ENCODE measurements at regions not wholly inside any gene's neighbourhood (a gene's known extent, or its start where the extent isn't known, plus 50 kb on each side); places are given as distances from the start of the nearest gene placed in this dataset.

- peak; percentile 22 for DNase-seq
Measured at GRCh38 chr5:165622864-165623536, 2117.6 kb downstream of the MAT2B start.

DNA sequence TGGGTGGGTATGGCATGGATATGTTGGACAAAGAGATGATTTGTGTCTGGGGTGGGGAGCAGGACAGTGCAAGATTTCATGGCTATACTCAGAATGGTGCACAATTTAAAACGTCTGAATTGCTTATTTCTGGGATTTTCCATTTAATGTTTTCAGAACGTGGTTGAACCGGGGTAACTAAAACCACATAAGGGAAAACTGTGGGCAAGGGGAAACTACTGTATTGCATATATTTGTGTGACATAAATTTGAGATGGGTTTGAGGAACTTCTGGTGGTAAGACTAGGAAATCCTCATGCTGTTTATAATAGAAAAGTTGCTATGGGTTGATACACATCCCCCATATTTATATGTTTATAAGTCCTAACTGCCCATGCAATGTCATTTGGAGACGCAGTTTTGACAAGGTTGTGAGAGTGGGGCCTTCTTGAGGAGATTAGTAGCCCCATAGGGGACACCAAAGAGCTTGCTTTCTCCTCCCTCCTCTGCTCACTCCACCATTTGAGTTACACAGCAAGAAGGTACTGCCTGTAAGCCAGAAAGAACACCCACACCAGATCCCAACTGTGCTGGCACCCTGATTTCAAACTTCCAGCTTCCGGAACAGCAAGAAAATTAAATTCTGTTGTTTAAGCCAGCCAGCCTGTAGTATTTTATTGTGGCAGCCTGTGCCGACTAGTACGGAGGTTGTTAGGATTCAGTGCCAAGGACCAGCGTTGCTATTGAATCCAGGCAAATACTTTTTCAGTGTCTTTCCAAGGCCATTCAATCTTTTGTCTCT, 2118.9 kb downstream of the MAT2B start:
- peak; percentile 85 for DNase-seq

- DNase-seq, result no peak
Measured at GRCh38 chr5:165626161-165626560, 2120.7 kb downstream of the MAT2B start.

- no peak for DNase-seq
Measured at GRCh38 chr5:165627548-165628170, 2122.2 kb downstream of the MAT2B start.

DNA sequence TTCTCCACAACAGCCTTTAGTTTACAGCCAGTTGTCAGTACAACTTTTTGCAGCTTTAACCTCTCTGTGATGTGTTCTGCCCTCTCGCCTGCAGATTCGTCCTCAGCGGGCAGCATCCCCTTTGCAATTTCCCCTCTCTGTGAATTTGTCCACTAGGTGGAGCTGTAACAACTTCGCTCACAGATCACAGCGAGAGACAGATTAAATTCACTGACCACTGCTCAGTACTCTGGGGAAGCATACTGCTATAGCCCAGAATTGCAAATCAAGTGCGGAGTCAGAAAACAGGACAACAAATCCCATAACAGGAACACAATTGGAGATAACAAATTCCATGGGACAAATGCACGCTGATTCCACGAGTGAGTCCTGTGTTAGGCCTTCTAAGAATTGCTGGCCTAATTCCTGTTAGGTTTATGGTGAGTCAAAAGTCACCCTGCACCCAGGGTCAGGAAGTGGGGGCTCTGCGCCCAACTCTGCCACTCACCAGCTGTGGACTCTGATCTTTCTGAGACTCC, 2124.9 kb downstream of the MAT2B start:
- DNase-seq, result peak; percentile 59

DNA sequence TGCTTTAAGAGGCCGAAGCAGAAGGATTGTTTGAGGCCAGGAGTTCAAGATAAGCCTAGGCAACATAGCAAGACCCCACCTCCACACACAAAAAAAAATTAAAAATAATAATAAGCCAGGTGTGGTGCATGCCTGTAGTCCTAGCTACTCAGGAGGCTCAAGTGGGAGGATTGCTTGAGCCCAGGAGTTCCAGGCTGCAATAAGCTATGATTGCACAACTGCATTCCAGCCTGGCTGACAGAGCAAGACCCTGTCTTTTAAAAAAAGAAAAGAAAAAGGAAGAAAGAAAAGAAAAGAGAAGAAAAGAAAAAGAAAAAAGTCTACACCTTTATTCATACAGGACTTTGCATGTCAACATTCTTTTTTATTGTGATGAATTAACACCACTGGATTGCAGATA, 2125.8 kb downstream of the MAT2B start:
- DNase-seq, result no peak

DNA sequence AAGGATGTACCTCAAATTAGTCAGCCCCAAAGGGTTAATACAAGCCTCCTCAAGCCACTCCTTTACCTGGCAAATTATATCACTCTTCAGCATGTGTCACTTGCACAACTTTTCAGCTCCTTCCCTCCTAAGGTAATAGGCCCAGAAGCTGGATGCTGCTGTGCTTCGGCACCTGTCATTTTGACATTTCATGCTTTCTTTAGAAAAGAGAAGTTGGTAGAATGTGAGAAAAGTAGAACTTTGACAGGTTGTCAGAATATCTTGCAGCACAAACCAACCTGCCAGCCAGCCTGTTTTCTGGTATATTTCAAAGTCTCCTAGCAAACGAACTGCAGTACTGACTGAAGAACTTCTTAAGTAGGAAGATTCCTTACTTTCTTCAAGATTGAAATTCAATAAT, 2136.9 kb downstream of the MAT2B start:
- no peak for DNase-seq

DNA sequence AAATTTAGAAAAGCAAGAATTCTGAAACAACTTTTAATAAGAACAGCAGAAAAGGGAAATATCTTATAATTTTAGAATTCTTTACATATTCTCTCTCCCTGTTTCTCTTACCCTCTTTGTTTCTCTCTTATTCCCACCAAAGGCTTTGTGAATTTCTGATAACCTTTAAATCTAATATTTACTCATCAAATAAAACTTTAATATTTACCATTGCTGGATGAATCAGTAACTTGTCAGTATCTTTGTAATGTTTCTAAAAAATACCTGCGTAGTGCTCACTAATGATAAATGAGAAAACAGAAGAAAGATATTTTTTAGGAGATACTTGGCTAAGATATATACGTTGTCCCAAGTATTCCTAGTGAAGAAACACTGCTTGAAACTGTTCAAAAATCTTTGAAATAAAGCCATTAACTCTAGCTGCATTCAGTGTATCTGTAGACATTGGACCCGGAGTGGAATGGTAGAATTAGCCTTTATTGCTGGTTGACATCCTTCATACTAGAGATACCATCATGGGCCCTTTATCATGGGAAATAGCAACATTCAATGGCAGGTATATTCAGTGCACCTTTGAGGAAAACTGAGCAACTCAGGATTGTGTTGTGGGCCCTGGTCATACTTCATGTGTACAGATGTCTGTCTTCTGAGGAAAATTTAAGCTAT, 2160.4 kb downstream of the MAT2B start:
- no peak for DNase-seq

DNA sequence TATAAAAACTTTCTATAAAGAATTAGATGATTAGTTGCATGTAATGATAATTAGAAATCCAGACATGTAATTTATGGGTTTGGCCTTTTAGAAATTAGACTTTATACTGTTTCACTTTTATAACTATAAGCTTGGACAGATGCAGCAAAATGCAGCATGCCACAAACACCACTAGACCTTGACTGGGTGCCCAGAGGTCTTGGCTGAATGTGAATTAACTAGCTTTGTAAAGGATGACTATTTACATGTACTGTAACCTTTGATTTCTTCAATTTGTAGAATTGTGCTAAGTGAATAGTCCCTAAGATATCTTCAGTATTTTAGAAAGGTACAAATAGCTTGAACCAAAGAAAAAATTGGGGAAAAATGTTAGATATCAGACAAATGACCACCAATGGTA, 2168.1 kb downstream of the MAT2B start:
- DNase-seq, result no peak

DNA sequence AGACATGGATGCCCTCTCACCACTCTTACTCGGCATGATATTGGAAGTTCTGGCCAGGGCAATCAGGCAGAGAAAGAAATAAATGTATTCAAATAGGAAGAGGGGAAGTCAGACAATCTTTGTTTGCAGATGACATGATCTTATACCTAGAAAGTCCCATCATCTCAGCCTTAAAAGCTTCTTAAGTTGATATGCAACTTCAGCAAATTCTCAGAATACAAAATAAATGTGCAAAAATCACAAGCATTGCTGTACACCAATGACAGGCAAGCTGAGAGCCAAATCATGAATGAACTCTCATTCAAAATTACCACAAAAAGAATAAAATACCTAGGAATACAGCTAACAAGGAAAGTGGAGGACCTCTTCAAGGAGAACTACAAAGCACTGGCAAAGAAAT, 2190.4 kb downstream of the MAT2B start:
- no peak for DNase-seq

- no peak for DNase-seq
Measured at GRCh38 chr5:165705960-165706359, 2200.5 kb downstream of the MAT2B start.

DNA sequence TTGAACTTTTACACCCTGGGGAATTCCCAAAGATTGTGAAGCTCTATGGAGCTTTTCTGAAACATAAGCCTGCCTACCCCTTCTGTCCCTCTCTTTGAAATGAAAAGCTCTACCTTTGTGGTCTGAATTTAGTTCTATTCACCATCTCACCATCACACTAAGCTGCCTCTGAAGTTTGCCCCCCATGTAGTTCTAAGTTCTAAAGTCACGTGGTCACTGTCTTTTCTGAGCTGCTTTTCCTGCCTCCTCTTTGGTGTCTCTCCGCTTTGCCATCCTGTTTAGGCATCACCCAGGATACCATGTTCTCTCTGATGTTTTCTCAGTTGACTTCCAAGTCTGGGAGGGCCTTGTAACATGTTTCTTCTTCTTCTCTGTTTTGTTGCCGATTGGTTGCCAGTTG, 2206.6 kb downstream of the MAT2B start:
- DNase-seq, result no peak

DNA sequence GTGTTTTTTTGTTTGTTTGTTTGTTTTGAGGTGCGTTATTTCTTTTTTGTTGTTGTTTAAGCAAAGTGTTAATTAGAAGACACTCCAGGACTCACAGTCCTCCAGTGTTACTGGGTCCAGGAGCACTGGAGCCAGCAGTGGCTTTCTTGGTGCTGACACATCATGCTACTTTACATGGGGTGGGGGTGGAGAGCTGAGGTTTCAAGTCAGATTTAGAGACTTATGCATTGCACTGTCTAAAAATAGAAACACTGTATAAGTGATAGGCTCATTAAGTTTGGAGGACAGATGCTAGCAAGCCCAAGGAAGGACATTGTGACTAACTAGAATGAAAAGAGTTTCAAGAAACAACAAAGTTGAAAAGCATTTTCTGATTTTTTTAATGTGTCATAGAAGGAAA, 2209.2 kb downstream of the MAT2B start:
- no peak for DNase-seq

DNA sequence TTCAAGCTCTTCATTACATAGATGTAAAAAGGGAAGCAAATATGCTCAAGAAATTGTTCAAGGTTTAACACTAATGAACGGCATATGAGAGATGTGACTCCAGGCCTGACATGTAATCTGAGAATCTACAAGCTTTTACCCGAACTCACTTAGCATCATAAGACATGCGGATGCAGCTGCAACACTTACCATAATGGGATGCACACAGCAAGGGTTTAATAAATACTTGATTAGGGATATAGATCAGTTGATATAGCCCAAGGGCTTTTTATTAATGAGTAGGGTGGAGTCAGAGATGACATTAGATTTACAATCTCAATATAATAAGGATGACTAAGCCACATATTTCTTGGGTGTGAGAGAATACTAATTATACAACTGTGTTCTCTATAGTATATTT, 2215.5 kb downstream of the MAT2B start:
- no peak for DNase-seq

DNA sequence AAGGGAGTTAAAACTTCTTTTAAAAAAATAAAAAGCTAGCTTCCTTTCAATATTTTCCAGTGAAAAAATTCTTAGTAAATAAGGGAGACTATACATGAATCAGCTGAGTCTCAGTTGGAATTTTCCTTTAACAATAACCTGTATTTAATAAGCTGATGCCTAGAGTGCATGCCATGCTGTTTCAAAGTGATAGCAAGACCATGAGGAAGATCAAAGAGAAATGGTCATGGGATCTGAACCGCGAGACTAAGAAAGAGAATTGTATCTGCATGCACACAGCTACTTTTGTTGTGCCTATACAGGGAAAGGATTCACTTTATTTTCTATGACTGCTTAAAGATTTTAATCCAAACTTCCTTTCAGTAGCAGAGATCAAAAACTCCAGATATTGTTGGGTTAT, 2217.0 kb downstream of the MAT2B start:
- no peak for DNase-seq

DNA sequence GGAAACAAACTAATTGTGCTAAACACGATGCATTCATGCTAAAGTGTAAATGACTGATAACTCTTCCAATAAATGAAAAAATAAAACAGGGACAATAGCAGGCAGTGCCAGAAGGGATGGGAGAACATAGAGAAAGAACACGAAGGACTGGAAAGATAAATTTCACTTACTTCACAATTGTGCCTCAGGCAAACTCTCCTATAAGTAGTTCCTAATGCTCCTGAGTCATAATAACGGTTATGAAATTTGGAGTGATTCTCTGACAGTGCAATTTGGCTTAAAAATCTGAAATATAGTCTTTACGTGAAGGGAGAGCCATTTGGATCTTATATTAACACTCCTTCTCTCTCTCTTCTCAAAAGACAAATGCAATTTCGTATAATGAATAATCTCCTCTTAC, 2218.5 kb downstream of the MAT2B start:
- no peak for DNase-seq

GRCh38 chr5:165728425-165728824, 2223.0 kb downstream of the MAT2B start:
- no peak for DNase-seq

DNA sequence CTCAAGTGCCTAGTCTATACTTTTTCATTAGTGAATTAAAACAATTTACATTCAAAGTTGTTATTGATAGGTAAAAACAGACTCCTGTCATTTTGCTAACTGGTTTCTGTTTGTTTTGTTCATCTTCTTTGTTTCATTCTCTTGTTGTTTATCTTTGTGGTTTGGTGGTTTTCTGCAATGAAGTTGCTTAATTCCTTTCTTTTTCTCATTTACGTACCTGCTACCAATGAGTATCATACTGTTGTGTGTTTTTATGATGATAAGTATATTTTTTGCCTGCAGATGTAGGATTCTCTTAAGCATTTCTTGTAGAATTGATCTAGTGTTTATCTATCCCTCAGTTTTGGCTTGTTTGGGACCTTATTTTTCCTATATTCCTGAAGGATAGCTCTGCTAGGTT, 2230.0 kb downstream of the MAT2B start:
- DNase-seq, result no peak

DNA sequence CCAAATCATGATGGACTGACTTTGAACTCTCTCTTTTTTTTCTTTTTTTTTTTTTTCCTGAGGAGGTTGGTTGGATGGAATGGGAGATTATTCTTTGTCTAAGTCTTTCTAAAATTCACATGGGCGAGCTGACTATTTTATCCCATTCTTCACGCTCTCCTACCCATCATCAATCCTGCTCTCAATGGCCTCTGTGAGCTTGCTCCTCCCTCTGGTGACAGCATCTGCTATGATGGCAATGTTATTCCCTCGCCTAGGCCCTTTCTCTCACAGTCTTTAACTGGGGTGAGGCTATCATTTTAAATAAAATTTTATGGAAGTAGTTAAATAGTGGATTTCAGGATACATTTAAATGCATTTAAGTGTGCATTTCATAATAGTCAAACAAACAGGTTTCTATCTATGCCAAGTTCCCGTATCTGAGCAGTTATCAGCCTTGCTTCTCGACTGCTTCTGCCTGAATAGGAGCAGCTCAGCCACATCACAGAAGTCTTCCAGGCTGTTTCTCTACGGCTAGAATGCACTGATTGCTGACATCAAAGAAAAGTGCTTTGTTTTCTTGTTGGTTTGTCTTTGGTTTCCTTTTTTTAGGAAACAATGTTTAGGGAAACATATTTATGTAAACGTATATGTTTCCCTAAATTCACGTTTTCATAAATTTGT, 2233.8 kb downstream of the MAT2B start:
- DNase-seq, result no peak

- no peak for DNase-seq
Measured at GRCh38 chr5:165757791-165758190, 2252.4 kb downstream of the MAT2B start.

GRCh38 chr5:165775111-165775510, 2269.7 kb downstream of the MAT2B start:
- no peak for DNase-seq

DNA sequence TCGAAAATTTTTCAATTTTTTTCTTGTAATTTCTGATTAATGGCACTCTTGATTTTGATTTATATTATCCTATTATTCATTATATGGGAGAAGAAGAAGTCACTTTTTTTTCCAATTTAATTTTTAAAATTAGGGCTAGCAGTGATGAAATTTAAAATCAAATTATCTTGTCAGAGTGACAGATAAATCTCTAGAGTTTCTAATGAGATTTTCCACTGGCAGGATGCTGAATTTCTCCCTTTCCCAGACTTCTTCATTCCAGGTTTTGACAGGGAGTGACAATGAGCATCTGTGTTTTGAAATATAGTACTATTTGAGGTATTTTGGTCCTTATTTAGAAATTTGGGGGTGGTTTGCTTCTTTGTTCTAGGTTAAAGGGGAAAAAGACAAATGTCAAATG, 2274.1 kb downstream of the MAT2B start:
- DNase-seq, result no peak

- no peak for DNase-seq
Measured at GRCh38 chr5:165780901-165781300, 2275.5 kb downstream of the MAT2B start.

All from inflammatory macrophage treated with lipopolysaccharide for 4 hours (primary cell).